ENCODE measurements at regions not wholly inside any gene's neighbourhood (a gene's known extent, or its start where the extent isn't known, plus 50 kb on each side); places are given as distances from the start of the nearest gene placed in this dataset.

GRCh38 chr10:74770400-74770799, 56.0 kb upstream of the KAT6B start:
- no peak for ATAC-seq
- POLR2A ChIA-PET = no interaction called here
- TF ChIP-seq ZNF138 (CRISPR knock-in tag; conservative IDR thresholded peaks at IDR 0.05) (no peak), E2F1 (CRISPR knock-in tag; IDR thresholded peaks at IDR 0.05) (no peak), ATF2 (CRISPR knock-in tag; IDR thresholded peaks at IDR 0.05; ENCODE audit: borderline replicate concordance, low read depth) (no peak), USF1 (CRISPR knock-in tag; IDR thresholded peaks at IDR 0.05) (no peak), FOXJ3 (CRISPR knock-in tag; IDR thresholded peaks at IDR 0.05; ENCODE audit: borderline replicate concordance) (no peak), NR2C2 (CRISPR knock-in tag; IDR thresholded peaks at IDR 0.05) (no peak), ZNF416 (CRISPR knock-in tag; IDR thresholded peaks at IDR 0.05) (no peak), KAT7 (CRISPR knock-in tag; IDR thresholded peaks at IDR 0.05; ENCODE audit: borderline replicate concordance) (no peak), IRF2 (CRISPR knock-in tag; IDR thresholded peaks at IDR 0.05; ENCODE audit: borderline replicate concordance, low read depth) (no peak), NR1H2 (CRISPR knock-in tag; IDR thresholded peaks at IDR 0.05) (no peak), SP1 (CRISPR knock-in tag; conservative IDR thresholded peaks at IDR 0.05) (no peak), JAZF1 (CRISPR knock-in tag; IDR thresholded peaks at IDR 0.05) (no peak), TEAD4 (CRISPR knock-in tag; IDR thresholded peaks at IDR 0.05) (no peak), ATF1 (CRISPR knock-in tag; IDR thresholded peaks at IDR 0.05) (no peak)
- TF ChIP-seq, protein P1, sequence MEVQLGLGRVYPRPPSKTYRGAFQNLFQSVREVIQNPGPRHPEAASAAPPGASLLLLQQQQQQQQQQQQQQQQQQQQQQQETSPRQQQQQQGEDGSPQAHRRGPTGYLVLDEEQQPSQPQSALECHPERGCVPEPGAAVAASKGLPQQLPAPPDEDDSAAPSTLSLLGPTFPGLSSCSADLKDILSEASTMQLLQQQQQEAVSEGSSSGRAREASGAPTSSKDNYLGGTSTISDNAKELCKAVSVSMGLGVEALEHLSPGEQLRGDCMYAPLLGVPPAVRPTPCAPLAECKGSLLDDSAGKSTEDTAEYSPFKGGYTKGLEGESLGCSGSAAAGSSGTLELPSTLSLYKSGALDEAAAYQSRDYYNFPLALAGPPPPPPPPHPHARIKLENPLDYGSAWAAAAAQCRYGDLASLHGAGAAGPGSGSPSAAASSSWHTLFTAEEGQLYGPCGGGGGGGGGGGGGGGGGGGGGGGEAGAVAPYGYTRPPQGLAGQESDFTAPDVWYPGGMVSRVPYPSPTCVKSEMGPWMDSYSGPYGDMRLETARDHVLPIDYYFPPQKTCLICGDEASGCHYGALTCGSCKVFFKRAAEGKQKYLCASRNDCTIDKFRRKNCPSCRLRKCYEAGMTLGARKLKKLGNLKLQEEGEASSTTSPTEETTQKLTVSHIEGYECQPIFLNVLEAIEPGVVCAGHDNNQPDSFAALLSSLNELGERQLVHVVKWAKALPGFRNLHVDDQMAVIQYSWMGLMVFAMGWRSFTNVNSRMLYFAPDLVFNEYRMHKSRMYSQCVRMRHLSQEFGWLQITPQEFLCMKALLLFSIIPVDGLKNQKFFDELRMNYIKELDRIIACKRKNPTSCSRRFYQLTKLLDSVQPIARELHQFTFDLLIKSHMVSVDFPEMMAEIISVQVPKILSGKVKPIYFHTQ (CRISPR knock-in tag; IDR thresholded peaks at IDR 0.05) = no peak
- TF ChIP-seq, protein P2, sequence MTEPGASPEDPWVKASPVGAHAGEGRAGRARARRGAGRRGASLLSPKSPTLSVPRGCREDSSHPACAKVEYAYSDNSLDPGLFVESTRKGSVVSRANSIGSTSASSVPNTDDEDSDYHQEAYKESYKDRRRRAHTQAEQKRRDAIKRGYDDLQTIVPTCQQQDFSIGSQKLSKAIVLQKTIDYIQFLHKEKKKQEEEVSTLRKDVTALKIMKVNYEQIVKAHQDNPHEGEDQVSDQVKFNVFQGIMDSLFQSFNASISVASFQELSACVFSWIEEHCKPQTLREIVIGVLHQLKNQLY (CRISPR knock-in tag; IDR thresholded peaks at IDR 0.05) = no peak
- TF ChIP-seq, protein P3, sequence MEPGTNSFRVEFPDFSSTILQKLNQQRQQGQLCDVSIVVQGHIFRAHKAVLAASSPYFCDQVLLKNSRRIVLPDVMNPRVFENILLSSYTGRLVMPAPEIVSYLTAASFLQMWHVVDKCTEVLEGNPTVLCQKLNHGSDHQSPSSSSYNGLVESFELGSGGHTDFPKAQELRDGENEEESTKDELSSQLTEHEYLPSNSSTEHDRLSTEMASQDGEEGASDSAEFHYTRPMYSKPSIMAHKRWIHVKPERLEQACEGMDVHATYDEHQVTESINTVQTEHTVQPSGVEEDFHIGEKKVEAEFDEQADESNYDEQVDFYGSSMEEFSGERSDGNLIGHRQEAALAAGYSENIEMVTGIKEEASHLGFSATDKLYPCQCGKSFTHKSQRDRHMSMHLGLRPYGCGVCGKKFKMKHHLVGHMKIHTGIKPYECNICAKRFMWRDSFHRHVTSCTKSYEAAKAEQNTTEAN (CRISPR knock-in tag; IDR thresholded peaks at IDR 0.05) = no peak
- TF ChIP-seq, protein P4, sequence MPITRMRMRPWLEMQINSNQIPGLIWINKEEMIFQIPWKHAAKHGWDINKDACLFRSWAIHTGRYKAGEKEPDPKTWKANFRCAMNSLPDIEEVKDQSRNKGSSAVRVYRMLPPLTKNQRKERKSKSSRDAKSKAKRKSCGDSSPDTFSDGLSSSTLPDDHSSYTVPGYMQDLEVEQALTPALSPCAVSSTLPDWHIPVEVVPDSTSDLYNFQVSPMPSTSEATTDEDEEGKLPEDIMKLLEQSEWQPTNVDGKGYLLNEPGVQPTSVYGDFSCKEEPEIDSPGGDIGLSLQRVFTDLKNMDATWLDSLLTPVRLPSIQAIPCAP (CRISPR knock-in tag; IDR thresholded peaks at IDR 0.05) = no peak
- TF ChIP-seq, protein P5, sequence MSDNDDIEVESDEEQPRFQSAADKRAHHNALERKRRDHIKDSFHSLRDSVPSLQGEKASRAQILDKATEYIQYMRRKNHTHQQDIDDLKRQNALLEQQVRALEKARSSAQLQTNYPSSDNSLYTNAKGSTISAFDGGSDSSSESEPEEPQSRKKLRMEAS (CRISPR knock-in tag; IDR thresholded peaks at IDR 0.05) = no peak
- TF ChIP-seq, protein P6, sequence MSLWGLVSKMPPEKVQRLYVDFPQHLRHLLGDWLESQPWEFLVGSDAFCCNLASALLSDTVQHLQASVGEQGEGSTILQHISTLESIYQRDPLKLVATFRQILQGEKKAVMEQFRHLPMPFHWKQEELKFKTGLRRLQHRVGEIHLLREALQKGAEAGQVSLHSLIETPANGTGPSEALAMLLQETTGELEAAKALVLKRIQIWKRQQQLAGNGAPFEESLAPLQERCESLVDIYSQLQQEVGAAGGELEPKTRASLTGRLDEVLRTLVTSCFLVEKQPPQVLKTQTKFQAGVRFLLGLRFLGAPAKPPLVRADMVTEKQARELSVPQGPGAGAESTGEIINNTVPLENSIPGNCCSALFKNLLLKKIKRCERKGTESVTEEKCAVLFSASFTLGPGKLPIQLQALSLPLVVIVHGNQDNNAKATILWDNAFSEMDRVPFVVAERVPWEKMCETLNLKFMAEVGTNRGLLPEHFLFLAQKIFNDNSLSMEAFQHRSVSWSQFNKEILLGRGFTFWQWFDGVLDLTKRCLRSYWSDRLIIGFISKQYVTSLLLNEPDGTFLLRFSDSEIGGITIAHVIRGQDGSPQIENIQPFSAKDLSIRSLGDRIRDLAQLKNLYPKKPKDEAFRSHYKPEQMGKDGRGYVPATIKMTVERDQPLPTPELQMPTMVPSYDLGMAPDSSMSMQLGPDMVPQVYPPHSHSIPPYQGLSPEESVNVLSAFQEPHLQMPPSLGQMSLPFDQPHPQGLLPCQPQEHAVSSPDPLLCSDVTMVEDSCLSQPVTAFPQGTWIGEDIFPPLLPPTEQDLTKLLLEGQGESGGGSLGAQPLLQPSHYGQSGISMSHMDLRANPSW (CRISPR knock-in tag; conservative IDR thresholded peaks at IDR 0.05; ENCODE audit: low read depth) = no peak

More at GRCh38 chr10:74770400-74770799, 56.0 kb upstream of the KAT6B start:
- Mint-ChIP-seq H3K4me1 (no peaks in the 10 kb centered on the region), H3K36me3 (peaks cover 8% of the 10 kb centered on the region), H3K27ac (no peak overlapping the region), H3K9me3 (peaks cover 23% of the 10 kb centered on the region), H3K4me3 (no peak overlapping the region), H3K27me3 (ENCODE audit: low read depth) (peaks cover 4% of the 10 kb centered on the region; the same call in 1 of the 2 replicates)
- CTCF ChIA-PET = interaction anchor here (0.8 kb wide), 1 partner anchor 519 kb away, joined by 3 read pairs; no protein-coding TSS in a partner anchor
- no peak for DNase-seq (ENCODE audit: low spot score)
